ENCODE measurements at regions not wholly inside any gene's neighbourhood (a gene's known extent, or its start where the extent isn't known, plus 50 kb on each side); places are given as distances from the start of the nearest gene placed in this dataset.

GRCh38 chr1:189313488-189313887 lies 1164.2 kb downstream of the BRINP3 start:
- Histone ChIP-seq H4K20me1 (ENCODE audit: insufficient read depth) (no peaks in the 10 kb centered on the region), H2AFZ (ENCODE audit: low read depth, low read length) (no peak overlapping the region), H3K36me3 (ENCODE audit: insufficient read depth, low read length) (no peaks in the 10 kb centered on the region), H3F3A (ENCODE audit: insufficient read depth, low read length, poor library complexity, severe bottlenecking) (no peaks in the 10 kb centered on the region), H3K9me2 (ENCODE audit: insufficient read depth, low read length) (no peaks in the 10 kb centered on the region), H3K9me3 (ENCODE audit: low read length) (no peaks in the 10 kb centered on the region), H3K27me3 (ENCODE audit: insufficient read depth, low read depth, low read length) (no peaks in the 10 kb centered on the region), H3K79me2 (replicated peaks; ENCODE audit: insufficient read depth, low read length) (no peaks in the 10 kb centered on the region), H3K4me2 (ENCODE audit: low read length) (no peak overlapping the region), H3K27ac (ENCODE audit: low read length) (no peak overlapping the region), H3K9ac (ENCODE audit: low read length) (no peak overlapping the region), H3K4me3 (ENCODE audit: low read length) (no peak overlapping the region)
- TF ChIP-seq TAF1 (IDR thresholded peaks at IDR 0.05; ENCODE audit: low read depth) (no peak), MXI1 (conservative IDR thresholded peaks at IDR 0.05; ENCODE audit: poor library complexity, severe bottlenecking) (no peak), POLR2AphosphoS5 (IDR thresholded peaks at IDR 0.05) (no peak), EZH2 (IDR thresholded peaks at IDR 0.05; ENCODE audit: borderline replicate concordance, insufficient read depth, low read length, poor library complexity, severe bottlenecking) (no peak), SMC3 (conservative IDR thresholded peaks at IDR 0.05; ENCODE audit: poor library complexity) (no peak), EP300 (conservative IDR thresholded peaks at IDR 0.05; ENCODE audit: poor library complexity, severe bottlenecking) (no peak), RAD21 (conservative IDR thresholded peaks at IDR 0.05) (no peak)
- TF ChIP-seq, protein P1, sequence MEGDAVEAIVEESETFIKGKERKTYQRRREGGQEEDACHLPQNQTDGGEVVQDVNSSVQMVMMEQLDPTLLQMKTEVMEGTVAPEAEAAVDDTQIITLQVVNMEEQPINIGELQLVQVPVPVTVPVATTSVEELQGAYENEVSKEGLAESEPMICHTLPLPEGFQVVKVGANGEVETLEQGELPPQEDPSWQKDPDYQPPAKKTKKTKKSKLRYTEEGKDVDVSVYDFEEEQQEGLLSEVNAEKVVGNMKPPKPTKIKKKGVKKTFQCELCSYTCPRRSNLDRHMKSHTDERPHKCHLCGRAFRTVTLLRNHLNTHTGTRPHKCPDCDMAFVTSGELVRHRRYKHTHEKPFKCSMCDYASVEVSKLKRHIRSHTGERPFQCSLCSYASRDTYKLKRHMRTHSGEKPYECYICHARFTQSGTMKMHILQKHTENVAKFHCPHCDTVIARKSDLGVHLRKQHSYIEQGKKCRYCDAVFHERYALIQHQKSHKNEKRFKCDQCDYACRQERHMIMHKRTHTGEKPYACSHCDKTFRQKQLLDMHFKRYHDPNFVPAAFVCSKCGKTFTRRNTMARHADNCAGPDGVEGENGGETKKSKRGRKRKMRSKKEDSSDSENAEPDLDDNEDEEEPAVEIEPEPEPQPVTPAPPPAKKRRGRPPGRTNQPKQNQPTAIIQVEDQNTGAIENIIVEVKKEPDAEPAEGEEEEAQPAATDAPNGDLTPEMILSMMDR (IDR thresholded peaks at IDR 0.05; ENCODE audit: poor library complexity, severe bottlenecking) = no peak
- TF ChIP-seq, protein P2, sequence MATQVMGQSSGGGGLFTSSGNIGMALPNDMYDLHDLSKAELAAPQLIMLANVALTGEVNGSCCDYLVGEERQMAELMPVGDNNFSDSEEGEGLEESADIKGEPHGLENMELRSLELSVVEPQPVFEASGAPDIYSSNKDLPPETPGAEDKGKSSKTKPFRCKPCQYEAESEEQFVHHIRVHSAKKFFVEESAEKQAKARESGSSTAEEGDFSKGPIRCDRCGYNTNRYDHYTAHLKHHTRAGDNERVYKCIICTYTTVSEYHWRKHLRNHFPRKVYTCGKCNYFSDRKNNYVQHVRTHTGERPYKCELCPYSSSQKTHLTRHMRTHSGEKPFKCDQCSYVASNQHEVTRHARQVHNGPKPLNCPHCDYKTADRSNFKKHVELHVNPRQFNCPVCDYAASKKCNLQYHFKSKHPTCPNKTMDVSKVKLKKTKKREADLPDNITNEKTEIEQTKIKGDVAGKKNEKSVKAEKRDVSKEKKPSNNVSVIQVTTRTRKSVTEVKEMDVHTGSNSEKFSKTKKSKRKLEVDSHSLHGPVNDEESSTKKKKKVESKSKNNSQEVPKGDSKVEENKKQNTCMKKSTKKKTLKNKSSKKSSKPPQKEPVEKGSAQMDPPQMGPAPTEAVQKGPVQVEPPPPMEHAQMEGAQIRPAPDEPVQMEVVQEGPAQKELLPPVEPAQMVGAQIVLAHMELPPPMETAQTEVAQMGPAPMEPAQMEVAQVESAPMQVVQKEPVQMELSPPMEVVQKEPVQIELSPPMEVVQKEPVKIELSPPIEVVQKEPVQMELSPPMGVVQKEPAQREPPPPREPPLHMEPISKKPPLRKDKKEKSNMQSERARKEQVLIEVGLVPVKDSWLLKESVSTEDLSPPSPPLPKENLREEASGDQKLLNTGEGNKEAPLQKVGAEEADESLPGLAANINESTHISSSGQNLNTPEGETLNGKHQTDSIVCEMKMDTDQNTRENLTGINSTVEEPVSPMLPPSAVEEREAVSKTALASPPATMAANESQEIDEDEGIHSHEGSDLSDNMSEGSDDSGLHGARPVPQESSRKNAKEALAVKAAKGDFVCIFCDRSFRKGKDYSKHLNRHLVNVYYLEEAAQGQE (IDR thresholded peaks at IDR 0.05; ENCODE audit: borderline replicate concordance) = no peak

DNA sequence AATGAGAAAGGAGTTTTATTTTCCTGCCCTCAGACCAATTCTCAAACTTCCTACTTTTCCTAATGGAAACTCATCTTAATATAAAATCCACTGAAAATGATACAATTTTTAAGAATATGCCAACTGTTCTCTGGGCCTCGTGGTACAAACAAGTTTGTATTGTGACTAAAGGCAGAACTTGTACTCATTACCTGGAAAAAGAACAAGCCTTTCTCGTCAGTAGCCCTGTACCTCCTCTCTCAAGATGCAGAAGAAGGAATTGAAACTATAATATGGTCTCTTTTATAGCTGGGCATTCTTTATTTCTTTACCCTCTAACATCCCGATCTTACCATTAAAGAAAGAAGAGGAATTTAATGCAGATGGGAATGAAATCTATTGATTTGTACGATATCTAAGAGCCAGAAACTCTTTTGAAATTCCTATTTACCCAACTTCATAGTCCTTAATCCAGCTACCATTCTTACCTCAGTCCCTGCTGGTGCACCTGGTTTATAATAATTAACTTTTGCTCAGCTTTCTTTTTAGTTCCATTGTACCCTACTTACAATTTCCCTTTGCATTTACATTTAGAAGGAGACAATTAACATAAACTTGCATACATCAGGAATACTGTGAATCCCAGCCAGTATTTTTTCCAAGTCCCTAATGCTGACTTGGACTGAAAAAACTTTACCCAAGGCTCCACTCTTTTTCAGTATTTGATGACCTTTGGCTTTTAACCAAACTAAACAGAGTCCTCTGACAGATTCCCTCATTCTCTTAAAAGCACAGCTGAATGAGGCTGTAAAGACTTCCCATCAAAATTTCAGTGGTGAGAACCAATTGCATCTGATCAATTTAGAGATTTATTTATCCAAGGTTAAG lies 1162.4 kb downstream of the BRINP3 start:
- Histone ChIP-seq H3K4me2 (ENCODE audit: low read length) (no peak overlapping the region), H3K9me2 (ENCODE audit: insufficient read depth, low read length) (no peaks in the 10 kb centered on the region), H3K27me3 (ENCODE audit: insufficient read depth, low read depth, low read length) (no peaks in the 10 kb centered on the region), H3K79me2 (replicated peaks; ENCODE audit: insufficient read depth, low read length) (no peaks in the 10 kb centered on the region), H2AFZ (ENCODE audit: low read depth, low read length) (no peak overlapping the region), H4K20me1 (ENCODE audit: insufficient read depth) (no peaks in the 10 kb centered on the region), H3K27ac (ENCODE audit: low read length) (no peak overlapping the region), H3K9ac (ENCODE audit: low read length) (no peak overlapping the region), H3K36me3 (ENCODE audit: insufficient read depth, low read length) (no peaks in the 10 kb centered on the region), H3K4me3 (ENCODE audit: low read length) (no peak overlapping the region), H3K9me3 (ENCODE audit: low read length) (no peaks in the 10 kb centered on the region), H3F3A (ENCODE audit: insufficient read depth, low read length, poor library complexity, severe bottlenecking) (no peaks in the 10 kb centered on the region)
- no peak for TF ChIP-seq SMC3 (conservative IDR thresholded peaks at IDR 0.05; ENCODE audit: poor library complexity)
- no peak for TF ChIP-seq RAD21 (conservative IDR thresholded peaks at IDR 0.05)
- TF ChIP-seq, protein P1 (IDR thresholded peaks at IDR 0.05; ENCODE audit: poor library complexity, severe bottlenecking) = no peak
- no peak for TF ChIP-seq POLR2AphosphoS5 (IDR thresholded peaks at IDR 0.05)
- TF ChIP-seq, protein P2 (IDR thresholded peaks at IDR 0.05; ENCODE audit: borderline replicate concordance) = no peak
- no peak for TF ChIP-seq EZH2 (IDR thresholded peaks at IDR 0.05; ENCODE audit: borderline replicate concordance, insufficient read depth, low read length, poor library complexity, severe bottlenecking)
- no peak for TF ChIP-seq MXI1 (conservative IDR thresholded peaks at IDR 0.05; ENCODE audit: poor library complexity, severe bottlenecking)
- no peak for TF ChIP-seq TAF1 (IDR thresholded peaks at IDR 0.05; ENCODE audit: low read depth)
- no peak for TF ChIP-seq EP300 (conservative IDR thresholded peaks at IDR 0.05; ENCODE audit: poor library complexity, severe bottlenecking)
